Activated naive CD8-positive, alpha-beta T cell treated with anti-CD3 and anti-CD28 coated beads, Interleukin-2, amount 50 U/mL, for 16 hours (primary cell): ENCODE measurements at regions not wholly inside any gene's neighbourhood (a gene's known extent, or its start where the extent isn't known, plus 50 kb on each side); places are given as distances from the start of the nearest gene placed in this dataset.

Experiments
- DNase-seq: peaks from one replicate; pipeline ENCODE4 v3.0.0-alpha.2; 2020; ENCODE audit warnings: low read depth, low spot score

DNA sequence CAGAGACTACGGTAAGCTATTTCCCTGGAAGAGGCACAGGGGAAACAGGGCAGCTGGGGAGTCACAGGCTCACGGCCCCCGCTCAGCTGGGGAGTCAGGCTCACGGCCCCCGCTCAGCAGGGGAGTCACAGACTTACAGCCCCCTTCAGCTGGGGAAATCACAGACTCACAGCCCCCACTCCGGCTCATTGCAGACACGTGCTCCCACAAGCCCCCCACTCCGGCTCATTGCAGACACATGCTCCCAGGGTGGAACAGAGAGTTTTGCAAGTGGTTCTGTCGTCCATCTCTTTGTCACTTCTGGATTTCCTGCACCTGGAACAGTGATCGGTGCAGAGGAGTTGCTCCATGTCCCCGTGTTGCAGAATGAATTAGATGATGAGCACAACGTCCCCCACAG, 405.5 kb downstream of the CDH26 start:
- no peak for DNase-seq

DNA sequence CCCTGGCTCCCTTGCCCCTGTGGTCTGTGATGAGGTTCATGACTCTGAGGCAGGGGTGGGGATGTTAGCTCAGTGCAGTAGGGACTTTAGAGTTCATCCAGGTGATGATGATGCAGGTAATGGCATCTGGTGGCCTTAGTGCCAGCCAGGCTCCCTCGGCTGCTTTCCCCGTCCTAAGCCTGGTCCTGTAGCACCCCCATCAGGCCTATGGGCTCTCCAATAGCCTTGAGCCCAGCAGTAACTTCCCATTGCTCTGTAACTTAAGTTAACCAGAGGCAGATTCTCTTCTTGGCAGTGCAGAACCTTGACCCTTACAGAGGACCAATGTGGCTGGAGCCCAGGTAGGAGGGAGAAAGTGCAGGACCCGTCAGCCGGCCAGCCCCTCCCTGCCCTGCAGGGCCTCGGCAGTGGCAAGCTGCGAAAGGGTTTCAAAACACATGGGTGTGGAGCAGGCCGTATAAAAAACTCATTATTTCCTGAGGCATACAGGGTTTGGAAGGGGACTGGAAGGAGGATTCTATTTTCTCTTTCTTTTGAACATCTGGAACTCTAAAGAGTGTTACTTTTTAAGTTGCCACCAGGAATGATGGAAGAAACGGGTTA, 406.9 kb downstream of the CDH26 start:
- no peak for DNase-seq

DNA sequence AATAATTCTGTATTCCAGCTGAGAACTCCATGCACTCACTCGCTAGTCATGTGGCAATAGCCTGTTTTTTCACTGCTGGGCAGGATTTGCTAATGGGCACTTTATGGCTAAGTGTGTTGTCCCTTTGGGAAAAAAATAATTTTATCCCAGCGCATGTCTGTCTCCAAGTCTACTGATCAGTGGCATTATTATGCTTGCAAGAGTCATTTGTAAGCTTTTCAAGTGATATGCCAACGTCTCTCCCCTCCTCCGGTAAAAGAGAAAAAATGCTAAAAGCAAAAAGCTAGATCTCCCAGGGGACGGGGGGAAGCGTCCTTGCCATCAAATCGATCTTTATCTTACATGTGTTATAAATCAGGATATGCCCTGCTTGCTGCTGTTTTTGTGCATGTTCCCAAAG, 407.7 kb downstream of the CDH26 start:
- no peak for DNase-seq

DNA sequence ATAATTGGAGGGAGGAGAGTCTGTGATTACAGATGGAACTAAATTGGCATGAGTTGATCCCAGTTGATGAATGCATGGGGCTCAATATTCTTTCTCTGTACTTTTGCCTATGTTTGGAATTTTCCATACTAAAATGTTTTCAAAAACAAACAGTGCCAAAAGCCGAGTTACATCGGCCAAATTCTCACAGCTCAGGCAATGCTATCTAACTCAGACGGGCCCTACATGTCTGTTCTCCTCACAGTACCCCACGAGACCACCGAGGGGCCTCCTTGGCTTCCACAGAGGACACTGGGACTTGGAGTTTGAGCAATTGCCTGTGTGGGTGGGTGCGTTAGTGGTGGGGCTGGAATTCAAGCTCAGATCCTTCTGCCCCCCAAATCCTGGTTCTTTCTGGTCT, 413.2 kb downstream of the CDH26 start:
- DNase-seq: no peak

DNA sequence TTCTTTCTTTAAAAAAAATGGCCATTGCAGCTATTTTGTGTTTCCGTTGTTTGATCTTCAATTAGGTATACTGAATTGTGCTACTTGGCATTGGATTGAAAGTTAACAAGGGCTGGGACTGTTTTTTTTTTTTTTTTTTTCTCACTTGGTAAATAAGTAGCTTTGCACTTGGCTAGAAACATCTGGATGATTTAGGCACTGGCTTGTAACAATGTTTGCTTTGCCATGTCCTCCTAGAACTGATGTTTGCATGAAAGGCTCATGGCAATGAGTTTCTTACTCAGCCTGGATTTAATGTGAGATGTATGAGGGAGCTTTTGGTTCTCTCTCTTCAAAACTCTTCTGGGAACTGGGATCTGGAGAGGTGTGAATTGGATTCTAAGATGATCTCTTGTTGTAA, 414.1 kb downstream of the CDH26 start:
- no peak for DNase-seq

DNA sequence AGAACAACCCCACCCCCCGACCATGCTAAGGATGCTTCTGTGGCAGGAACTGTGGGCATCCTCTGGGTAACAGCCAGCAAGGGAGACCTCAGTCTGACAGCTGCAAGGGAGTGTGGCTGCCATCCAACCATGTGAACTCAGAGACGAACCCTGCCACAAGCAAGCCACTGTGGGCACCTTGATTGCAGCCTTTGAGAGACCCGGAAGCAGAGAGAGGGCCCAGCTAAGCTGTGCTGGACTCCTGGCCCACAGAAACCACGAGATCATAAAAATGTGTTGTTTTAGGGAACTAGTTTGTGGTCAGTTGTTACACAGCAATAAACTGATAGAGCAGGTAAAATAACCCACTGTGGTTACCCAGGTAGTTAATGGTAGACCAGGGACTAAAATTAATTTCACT, 414.6 kb downstream of the CDH26 start:
- DNase-seq: no peak

DNA sequence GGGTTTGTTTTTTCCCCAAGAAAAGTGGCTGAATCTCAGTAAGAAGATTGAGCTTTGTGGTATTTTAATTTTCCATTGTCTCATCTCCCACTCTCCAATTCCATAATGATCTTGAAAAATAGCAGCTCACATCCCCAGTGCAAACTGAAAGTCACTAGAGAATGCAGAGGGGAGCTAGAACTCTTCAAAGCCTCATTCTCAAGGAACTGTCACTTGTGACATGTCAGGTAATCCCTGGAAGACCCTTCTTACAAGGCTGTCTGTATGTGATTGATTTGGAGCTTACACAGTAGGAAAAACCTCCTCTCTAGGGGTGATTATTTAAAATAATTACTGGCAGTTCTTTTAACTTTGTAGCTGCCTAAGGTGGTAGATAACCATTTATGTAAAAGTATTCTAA, 420.4 kb downstream of the CDH26 start:
- no peak for DNase-seq

DNA sequence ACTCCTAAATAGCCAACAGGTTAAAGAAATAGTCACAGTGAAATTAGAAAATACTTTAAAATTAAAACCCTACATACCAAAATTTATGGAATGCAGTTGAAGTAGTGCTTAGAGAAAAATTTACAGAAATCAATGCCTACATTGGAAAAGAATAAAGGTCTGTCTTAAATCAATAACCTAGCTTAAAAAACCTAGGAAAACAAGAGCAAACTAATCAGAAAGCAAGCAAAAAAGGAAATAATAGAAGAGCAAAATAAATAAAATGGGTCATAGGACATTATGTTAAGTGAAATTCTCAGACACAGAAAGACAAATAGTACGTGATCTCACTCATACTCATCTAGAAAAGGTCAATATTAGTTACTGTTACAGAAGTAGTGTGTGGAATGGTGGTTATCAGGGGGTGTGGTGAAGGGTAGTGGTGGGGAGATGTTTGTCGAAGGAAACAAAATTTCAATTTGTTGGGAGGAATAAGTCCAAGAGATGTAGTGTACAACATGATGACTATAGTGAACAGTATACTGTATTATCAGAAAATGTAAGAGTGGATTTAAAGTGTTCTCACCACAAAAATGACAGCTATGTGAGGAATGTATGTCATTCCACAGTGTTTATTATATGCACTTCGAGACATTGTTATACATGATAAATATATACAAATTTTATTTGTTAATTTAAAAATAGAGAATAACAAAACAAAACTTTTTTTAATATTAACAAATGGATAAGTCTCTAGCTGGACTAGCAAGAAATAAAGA, 423.6 kb downstream of the CDH26 start:
- no peak for DNase-seq

DNA sequence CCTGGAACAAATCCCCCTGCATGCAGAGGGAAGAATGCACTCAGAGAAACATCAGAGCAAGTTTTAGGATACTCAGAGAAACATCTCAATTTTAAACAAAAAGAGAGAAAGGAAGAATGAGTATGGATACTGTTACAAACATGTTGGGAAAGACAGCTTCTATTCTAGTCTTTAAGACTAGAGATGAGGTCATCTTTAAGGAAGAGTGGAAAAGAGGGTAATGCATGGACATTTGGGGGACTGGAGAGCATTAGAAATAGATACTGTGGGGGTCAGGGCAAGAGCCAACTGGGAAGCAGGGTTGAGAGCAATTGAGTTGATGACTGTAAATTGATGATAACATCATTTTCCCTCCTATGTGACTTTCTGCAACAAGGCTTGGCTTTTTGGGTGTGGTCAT, 431.2 kb downstream of the CDH26 start:
- DNase-seq: no peak

DNA sequence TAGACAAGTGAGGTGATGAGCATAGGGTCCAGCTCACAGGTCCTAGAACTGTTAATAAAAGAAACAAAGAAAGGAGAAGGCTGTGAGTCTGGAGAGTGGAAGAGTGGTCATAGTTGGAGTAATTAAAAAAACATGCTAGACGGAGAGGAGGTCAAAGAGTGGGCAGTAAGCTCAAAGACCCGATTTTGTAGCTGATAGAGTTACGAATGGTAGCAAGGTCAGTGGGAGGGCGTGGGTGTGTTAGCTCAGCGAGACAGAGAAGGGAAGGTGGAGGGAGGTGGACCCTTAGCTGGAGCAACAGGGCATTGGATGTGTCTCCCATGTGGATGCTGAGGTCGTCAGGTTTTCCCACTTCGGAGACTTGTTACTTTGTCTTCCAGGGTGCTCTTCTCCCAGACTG, 431.7 kb downstream of the CDH26 start:
- DNase-seq: no peak

DNA sequence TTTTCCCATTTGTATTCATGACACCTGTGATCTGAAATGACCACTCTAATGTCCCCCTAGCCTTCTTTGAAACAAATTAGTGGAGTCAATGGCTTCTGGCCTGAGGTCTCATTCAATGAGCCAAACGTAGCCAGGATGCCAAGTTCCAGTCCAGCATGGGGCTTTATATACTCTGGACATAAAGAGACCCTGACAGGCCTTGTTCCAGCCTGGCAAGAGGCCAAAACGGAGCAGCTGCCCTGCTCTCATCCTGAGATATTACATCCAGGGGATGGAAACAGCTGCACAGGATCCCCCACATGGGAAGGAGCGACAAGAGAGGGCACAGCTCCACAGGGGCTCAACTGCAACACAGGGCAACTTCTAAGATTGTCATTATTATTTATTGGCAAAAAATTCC, 437.8 kb downstream of the CDH26 start:
- no peak for DNase-seq

DNA sequence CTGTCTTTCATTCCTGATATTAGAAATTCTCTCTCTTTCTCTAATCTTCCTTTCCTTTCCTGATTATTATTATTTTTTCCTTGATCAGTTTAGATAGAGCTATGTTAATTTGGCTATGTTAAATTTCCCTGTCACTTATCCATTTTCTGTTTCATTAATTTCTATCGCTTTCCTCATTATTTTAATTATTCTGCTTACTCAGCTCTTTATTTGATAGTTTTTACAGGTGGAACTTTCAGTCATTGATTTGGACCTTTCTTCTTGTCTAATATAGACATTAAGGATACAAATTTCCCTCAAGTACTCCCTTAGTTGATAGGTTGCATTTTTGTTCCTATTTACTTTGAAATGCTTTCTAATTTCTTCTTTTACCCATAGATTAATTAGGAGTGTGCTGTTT, 442.3 kb downstream of the CDH26 start:
- DNase-seq: no peak

DNA sequence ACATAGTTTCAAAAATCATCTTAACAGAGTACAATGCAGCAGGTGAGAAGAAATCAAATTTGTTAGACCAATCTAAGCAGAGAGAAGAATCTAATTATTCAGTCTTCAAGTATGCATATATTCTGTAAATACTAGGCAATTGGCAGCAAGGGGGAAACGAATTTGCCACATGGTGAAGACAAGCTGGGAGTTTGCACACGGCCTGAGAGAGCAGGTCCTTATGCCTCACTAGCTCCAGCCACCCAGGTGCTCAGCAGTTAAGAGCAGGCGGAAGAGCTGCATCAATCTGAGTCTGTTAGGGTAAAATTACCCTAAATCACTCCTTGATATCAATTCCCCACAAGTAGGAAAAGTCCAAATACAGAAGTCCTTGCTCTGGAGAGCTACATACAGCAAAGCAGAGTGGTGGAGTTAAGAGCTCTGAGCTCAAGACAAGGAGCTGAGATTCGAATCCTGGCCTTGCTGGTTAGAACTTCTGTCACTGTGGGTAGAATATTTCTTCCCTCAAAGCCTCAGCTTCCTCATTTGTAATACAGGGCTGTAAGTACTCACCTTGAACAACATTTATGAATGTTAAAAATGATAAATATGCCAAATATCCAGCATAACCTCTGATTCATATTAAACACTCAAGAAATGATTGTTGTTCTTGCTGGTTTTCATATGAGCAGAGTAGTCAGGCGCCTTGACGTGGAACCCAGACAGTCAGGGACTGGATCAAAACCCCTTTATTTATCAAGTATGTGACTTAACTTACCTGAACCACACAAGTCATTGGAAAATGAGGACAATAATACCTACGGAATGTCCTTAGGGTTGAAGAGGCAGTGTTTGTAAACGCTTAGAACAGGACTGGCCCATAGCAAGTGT, 444.2 kb downstream of the CDH26 start:
- DNase-seq: no peak

DNA sequence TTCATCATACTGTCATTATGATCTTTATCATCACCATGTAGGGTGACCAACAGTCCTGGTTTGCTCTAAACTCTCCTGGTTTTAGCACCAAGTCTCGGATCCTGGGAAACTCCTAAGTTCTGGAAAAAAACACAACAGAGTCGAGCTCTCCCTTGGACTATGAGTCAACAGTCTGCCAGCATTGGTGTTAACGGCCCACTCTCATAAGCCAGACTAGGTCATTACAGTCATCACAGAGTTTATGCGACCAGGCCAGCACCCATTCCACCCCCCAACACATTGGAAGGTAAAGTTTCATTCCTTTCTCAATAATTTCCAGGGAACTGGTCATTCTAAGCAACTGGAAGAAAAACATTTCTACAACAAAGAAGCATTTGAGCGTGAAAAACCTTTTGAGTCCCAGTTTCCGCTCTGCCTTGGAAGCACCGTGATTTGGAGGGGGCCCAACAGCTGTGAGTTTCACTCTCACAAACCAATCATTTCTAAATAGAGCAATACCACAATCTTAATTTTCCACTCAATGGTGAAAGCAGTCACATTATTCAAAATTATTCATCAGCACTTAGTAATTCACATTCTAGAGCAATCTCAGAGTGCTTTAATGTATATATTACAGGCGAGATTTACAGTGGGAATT, 445.0 kb downstream of the CDH26 start:
- no peak for DNase-seq

DNA sequence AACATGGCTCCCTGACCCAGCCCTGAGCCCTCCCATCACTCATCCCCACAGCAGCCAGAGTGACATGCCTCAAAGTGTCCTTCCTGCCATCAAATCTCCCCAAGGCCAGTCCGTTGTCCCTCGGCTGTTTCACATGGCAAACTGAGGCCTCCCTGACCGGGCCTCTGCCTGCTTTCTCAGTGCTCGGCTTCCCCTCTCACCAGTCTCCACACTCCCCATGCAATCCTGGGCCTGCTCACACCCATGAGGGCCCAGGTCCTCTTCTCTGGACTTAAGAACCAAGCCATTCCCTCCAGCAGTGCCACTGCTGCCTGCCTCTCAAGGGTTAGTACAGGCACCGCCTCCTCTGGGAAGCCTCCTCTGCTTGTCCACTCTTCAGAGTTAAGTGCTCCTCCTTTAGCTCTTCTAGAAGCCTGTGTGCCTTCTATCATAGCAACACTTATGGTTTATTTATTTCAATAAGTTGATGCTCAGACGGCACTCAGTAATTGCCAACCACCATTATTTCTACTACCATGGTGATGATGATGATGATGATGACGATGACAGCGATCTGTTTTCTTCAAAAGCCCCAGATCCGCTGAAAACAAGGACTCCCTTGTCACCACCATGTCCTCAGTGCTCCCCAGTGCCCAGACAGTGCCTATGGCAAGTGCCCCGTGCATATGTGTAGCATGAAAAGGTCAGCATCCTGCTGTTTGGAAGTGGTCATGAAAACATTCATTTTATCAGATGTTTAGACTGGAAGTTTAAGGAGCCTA, 449.0 kb downstream of the CDH26 start:
- DNase-seq: no peak

DNA sequence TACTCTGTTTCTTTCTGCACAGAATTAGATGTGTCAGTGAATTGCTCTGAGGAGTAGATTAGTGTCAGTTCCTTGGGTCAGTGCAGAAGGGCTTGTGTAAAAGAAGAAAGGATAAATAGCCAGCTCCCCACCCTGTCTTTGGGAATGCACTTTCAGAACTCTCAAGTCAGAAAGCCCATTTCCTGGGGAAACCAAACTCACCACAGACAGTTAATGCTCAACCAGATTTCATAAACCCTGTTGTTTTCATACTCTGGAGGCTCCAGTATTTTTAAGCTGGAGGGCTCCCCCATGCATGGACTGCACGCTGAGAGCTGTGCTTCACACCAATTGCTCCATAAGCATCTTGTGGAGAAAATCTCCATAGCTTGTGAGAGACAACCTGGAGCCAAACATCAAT, 449.7 kb downstream of the CDH26 start:
- DNase-seq: no peak

DNA sequence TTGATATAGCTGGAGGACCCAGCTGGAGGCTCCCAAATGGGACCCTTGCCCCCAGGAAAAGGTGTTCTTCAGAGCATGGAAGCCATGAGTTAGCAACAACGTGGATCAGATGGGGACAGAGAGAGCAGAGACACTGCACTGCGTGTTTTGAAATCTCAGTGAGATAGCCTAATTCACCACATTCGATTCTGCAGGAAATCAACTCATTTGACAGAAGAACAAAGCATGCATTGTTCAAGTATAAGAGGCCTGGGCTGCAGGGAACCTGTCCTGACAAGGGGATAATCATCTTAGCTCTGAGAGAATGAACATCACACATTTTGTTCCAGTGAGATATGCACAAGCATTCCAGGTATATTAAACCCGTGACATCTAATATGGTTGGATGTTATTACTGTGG, 450.2 kb downstream of the CDH26 start:
- DNase-seq: no peak

DNA sequence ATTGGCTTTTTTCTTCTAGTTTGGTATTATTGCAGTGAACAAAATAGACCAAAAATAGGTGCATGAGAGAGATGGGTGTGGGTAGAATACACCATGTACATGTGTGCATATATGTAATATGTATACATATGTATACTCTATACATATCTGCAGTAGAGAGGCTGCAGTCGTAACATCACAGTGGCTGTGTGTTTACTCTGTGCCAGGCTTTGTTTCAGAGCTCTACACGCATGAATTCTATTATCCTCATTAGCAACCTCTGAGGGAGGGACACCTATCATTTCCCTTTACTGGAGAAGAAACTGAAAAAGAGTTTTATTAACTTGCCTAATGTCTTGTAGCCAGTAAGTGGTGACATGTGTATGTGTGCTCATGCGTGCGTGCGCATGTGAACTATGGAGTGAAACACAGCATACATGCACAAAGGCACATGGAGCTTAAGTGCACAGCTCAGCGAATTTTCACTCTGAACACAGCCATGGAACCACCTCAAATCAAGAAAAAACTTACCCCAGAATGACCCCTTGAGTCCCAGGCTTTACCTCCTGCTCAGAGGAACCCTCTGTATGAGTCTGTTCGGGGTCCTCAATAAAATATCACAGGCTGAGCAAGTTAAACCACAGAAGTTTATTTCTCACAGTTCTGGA, 452.5 kb downstream of the CDH26 start:
- DNase-seq: no peak

DNA sequence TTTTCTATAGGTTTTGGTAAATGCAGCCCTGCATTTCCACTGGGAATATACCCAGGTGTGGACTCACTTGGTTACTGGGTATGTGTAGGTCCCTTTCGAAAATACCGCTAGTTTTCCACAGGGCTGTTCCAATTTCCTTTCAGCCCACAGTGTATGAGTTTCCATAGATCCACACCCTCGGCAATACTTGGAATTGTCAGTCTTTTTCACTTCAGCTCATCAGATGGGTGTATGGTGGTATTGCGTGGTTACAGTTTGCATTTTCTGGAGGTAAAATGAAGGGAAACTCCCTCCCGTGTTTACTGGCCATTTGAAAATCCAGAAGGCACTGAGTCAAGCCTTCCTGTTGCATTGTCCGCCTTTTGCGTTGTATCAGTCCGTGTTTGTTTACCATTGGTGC, 453.6 kb downstream of the CDH26 start:
- no peak for DNase-seq

DNA sequence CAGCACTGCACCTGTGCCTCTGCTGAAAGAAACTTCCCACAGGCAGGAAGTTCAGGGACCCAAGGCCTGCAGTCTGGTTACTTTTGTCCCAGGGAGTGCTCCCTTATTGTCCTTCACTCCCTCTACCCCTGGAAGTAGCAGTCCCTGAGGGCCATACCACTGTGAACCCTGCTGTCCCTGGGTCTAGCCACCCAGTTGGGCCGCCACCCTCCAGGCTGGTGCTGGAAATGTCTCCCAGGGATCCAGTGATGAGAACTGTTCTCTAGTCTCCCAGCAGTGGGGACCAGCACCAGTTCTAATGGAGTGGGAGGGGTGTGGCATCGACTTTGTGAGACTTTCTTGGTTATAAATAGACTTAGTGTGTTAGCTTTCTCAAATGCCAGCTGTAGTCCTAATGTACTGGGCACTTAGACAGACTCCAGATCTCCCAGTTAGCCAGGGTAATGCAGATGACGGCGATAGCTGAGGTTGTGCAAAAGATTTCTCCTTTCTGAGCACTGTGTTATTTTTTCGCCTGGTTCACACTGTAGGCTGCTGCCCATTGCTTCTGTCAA, 462.5 kb downstream of the CDH26 start:
- no peak for DNase-seq

DNA sequence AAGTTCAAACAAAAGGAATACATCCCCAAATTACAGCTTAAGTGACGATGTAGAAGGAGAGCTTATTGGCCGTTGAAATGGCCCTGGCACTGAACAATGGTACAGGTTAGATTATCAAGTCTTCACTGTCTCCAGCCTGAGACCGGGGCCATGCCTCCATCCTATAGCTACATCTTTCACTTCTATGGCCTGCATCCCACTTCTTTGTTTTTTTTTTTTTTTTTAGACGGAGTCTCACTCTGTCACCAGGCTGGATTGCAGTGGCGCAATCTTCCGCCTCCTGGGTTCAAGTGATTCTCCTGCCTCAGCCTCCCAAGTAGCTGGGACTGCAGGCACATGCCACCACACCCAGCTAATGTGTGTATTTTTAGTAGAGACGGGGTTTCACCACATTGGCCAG, 464.6 kb downstream of the CDH26 start:
- DNase-seq: no peak
